IMR-90 (cell line): ENCODE measurements at regions not wholly inside any gene's neighbourhood (a gene's known extent, or its start where the extent isn't known, plus 50 kb on each side); places are given as distances from the start of the nearest gene placed in this dataset.

Experiments
- ATAC-seq: fragments of 200-7000 bp; cut with Tn5 transposase; 2 replicates; pipeline ENCODE4 v1.9.1; 2020; ENCODE audit warnings: low read depth, mild to moderate bottlenecking, moderate library complexity
- BruUV-seq: library from RNA; stranded (reverse); fragments of 400-500 nt; replicated peaks from 2 replicates; lab custom pipeline; 2021; lab: Mats Ljungman, UMichigan
- CTCF ChIA-PET: fragments of 300-600 bp; formaldehyde crosslinking; extraction: SDS; loops from one replicate; lab custom pipeline; 2021; ENCODE audit warnings: antibody characterized with exemption; lab: Yijun Ruan, JAX
- POLR2A ChIA-PET: fragments of 300-600 bp; sonication (Branson Sonifier 250); formaldehyde crosslinking; loops from one replicate; lab custom pipeline; 2022; ENCODE audit warnings: antibody characterized with exemption; ENCODE audit not compliant: unreplicated experiment; lab: Charles Lee
- DNase-seq: peaks from one replicate; pipeline ENCODE4 v3.0.0; 2013
- H2AFZ ChIP-seq: replicated peaks from 2 replicates; pipeline ENCODE3; 2013; ENCODE audit warnings: low read length, mild to moderate bottlenecking; ENCODE audit not compliant: poor library complexity
- H2AK5ac ChIP-seq: 2 replicates; pipeline ENCODE4 v1.6.1; 2013; ENCODE audit warnings: low read depth, low read length, inconsistent platforms
- H2AK9ac ChIP-seq: replicated peaks from 2 replicates; pipeline ENCODE3; 2013; ENCODE audit warnings: mild to moderate bottlenecking, low read depth, low read length, moderate library complexity; ENCODE audit not compliant: poor library complexity
- H2BK120ac ChIP-seq: 2 replicates; pipeline ENCODE4 v1.6.1; 2013; ENCODE audit warnings: low read depth, low read length, inconsistent platforms
- H2BK15ac ChIP-seq: 3 replicates; pipeline ENCODE4 v1.6.1; 2013; ENCODE audit warnings: low read depth, low read length, inconsistent platforms
- H2BK20ac ChIP-seq: 2 replicates; pipeline ENCODE4 v1.6.1; 2013; ENCODE audit warnings: low read depth, mild to moderate bottlenecking, inconsistent platforms, low read length, moderate library complexity
- H2BK5ac ChIP-seq: 2 replicates; pipeline ENCODE4 v1.6.1; 2013; ENCODE audit warnings: mild to moderate bottlenecking, low read depth, low read length, inconsistent platforms; ENCODE audit not compliant: poor library complexity, severe bottlenecking
- H3K14ac ChIP-seq: replicated peaks from 2 replicates; pipeline ENCODE4 v1.6.1; 2013; ENCODE audit warnings: low read depth, low read length, inconsistent platforms
- H3K18ac ChIP-seq: 2 replicates; pipeline ENCODE4 v1.6.1; 2013; ENCODE audit warnings: low read depth, low read length, control low read depth
- H3K23ac ChIP-seq: 2 replicates; pipeline ENCODE4 v1.6.1; 2013; ENCODE audit warnings: low read depth, low read length, inconsistent platforms
- H3K27ac ChIP-seq: 2 replicates; pipeline ENCODE4 v1.5.1; 2013; ENCODE audit warnings: mild to moderate bottlenecking, control low read depth, low read length; ENCODE audit not compliant: insufficient read depth
- H3K27me3 ChIP-seq: 2 replicates; pipeline ENCODE4 v1.6.1; 2013; ENCODE audit warnings: low read length; ENCODE audit not compliant: control insufficient read depth, insufficient read depth
- H3K36me3 ChIP-seq: 2 replicates; pipeline ENCODE4 v1.6.1; 2013; ENCODE audit warnings: low read length, mixed read lengths; ENCODE audit not compliant: control insufficient read depth, insufficient read depth
- H3K4ac ChIP-seq: 2 replicates; pipeline ENCODE4 v1.6.1; 2013; ENCODE audit warnings: low read depth, low read length, inconsistent platforms
- H3K4me1 ChIP-seq: 2 replicates; pipeline ENCODE4 v1.6.1; 2013; ENCODE audit warnings: low read length, mixed read lengths; ENCODE audit not compliant: control insufficient read depth, insufficient read depth
- H3K4me2 ChIP-seq: 2 replicates; pipeline ENCODE4 v1.6.1; 2013; ENCODE audit warnings: low read depth, mild to moderate bottlenecking, control low read depth, low read length, moderate library complexity
- H3K4me3 ChIP-seq: 2 replicates; pipeline ENCODE4 v1.5.1; 2013; ENCODE audit warnings: low read depth, mild to moderate bottlenecking, control low read depth, low read length, moderate library complexity; ENCODE audit not compliant: insufficient read depth
- H3K56ac ChIP-seq: 2 replicates; pipeline ENCODE4 v1.6.1; 2013; ENCODE audit warnings: low read length, inconsistent platforms; ENCODE audit not compliant: insufficient read depth; ENCODE audit errors: extremely low read depth
- H3K79me1 ChIP-seq, 2 experiments: 2 replicates each; pipeline ENCODE4 v1.6.1; 2013; ENCODE audit warnings: low read length in 2 of 2, inconsistent platforms in 1 of 2, low read depth in 1 of 2
- H3K9ac ChIP-seq: 2 replicates; pipeline ENCODE4 v1.6.1; 2013; ENCODE audit warnings: low read depth, low read length, control low read depth
- H3K9me1 ChIP-seq: 2 replicates; pipeline ENCODE4 v1.6.1; 2013; ENCODE audit warnings: low read length, inconsistent platforms; ENCODE audit not compliant: insufficient read depth
- H3K9me3 ChIP-seq: 2 replicates; pipeline ENCODE4 v1.6.1; 2013; ENCODE audit warnings: low read length; ENCODE audit not compliant: control insufficient read depth, insufficient read depth
- H4K20me1 ChIP-seq: 2 replicates; pipeline ENCODE4 v1.6.1; 2013; ENCODE audit warnings: low read length, inconsistent platforms; ENCODE audit not compliant: insufficient read depth
- H4K5ac ChIP-seq: 2 replicates; pipeline ENCODE4 v1.6.1; 2013; ENCODE audit warnings: mild to moderate bottlenecking, low read depth, low read length, control low read depth
- H4K8ac ChIP-seq, 2 experiments: 2 replicates each; pipeline ENCODE4 v1.6.1; 2013; ENCODE audit warnings: low read depth in 2 of 2, low read length in 2 of 2, control low read depth in 1 of 2, inconsistent platforms in 1 of 2
- H4K91ac ChIP-seq: 2 replicates; pipeline ENCODE4 v1.6.1; 2013; ENCODE audit warnings: low read depth, low read length, inconsistent platforms; ENCODE audit not compliant: insufficient read depth
- BHLHE40 ChIP-seq: fragments of 150-350 bp; IDR thresholded peaks from 2 replicates; pipeline ENCODE4 v1.6.1; 2016; ENCODE audit warnings: mild to moderate bottlenecking, low read depth, low read length
- CEBPB ChIP-seq: IDR thresholded peaks from 2 replicates; pipeline ENCODE4 v1.6.1; 2012; ENCODE audit warnings: low read depth, low read length, improper control_type of control experiment
- CHD1 ChIP-seq: IDR thresholded peaks from 2 replicates; pipeline ENCODE4 v1.6.1; 2012; ENCODE audit warnings: low read depth, low read length, improper control_type of control experiment
- CTCF ChIP-seq: conservative IDR thresholded peaks from 2 replicates; pipeline ENCODE4 v1.5.1; 2012; ENCODE audit warnings: mild to moderate bottlenecking, low read depth, low read length, improper control_type of control experiment
- ELK1 ChIP-seq: fragments of 150-350 bp; IDR thresholded peaks from 2 replicates; pipeline ENCODE4 v1.6.1; 2016; ENCODE audit warnings: low read depth, mild to moderate bottlenecking, low read length, moderate library complexity, borderline replicate concordance
- MAFK ChIP-seq: IDR thresholded peaks from 2 replicates; pipeline ENCODE4 v1.6.1; 2012; ENCODE audit warnings: low read depth, low read length, improper control_type of control experiment
- MXI1 ChIP-seq: IDR thresholded peaks from 2 replicates; pipeline ENCODE4 v1.6.1; 2012; ENCODE audit warnings: low read depth, mild to moderate bottlenecking, low read length, moderate library complexity, borderline replicate concordance
- POLR2A ChIP-seq: IDR thresholded peaks from 2 replicates; pipeline ENCODE4 v1.6.1; 2012; ENCODE audit warnings: mild to moderate bottlenecking, low read depth, low read length
- RCOR1 ChIP-seq: IDR thresholded peaks from 2 replicates; pipeline ENCODE4 v1.6.1; 2012; ENCODE audit warnings: mild to moderate bottlenecking, low read length, improper control_type of control experiment; ENCODE audit not compliant: insufficient replicate concordance
- RFX5 ChIP-seq: IDR thresholded peaks from 2 replicates; pipeline ENCODE4 v1.8.0; 2012; ENCODE audit warnings: low read depth, mild to moderate bottlenecking, low read length, moderate library complexity
- SMC3 ChIP-seq: fragments of 150-350 bp; IDR thresholded peaks from 2 replicates; pipeline ENCODE4 v1.6.1; 2016; ENCODE audit warnings: low read depth, mild to moderate bottlenecking, antibody characterized with exemption, low read length, moderate library complexity
- USF2 ChIP-seq: fragments of 150-350 bp; IDR thresholded peaks from 2 replicates; pipeline ENCODE4 v1.6.1; 2017; ENCODE audit warnings: mild to moderate bottlenecking, antibody characterized with exemption, low read length, low read depth
- WGBS, 2 experiments: methylation state at CpG; one replicate each; pipeline versions ENCODE4 v1.1.5 to v1.1.7; 2013; ENCODE audit warnings: missing lambda C conversion rate in 2 of 2; ENCODE audit not compliant: insufficient read length in 1 of 2; ENCODE audit errors: extremely low coverage in 2 of 2; 5-methylcytosine and 5-hydroxymethylcytosine counted together
- dilution Hi-C: fragments of 300-500 bp; cut with HindIII; formaldehyde crosslinking; loops from one replicate; pipeline ENCODE4 v1.14.3; 2018; ENCODE audit warnings: low sequenced_read_pairs; ENCODE audit not compliant: unreplicated experiment
- in situ Hi-C: fragments of 300-500 bp; cut with MboI; formaldehyde crosslinking; loops from 3 replicates; pipeline ENCODE4 v1.14.3; 2019; ENCODE audit warnings: low sequenced_read_pairs, inconsistent platforms, mixed read lengths
- intact Hi-C: fragments of 100-400 bp; cut with micrococcal nuclease; formaldehyde crosslinking; loops from 2 replicates; pipeline ENCODE4 v1.10.0; 2022

- no peaks in the 10 kb centered on the region for H3K9me1 ChIP-seq
- ChIA-PET POLR2A (no interaction called here), CTCF (no interaction called here)
- no peak overlapping the region for H3K4ac ChIP-seq
- H3K79me1 ChIP-seq = no peaks in the 10 kb centered on the region
- H3K36me3 ChIP-seq = no peaks in the 10 kb centered on the region
- no peak overlapping the region for H4K5ac ChIP-seq
- in situ Hi-C loops = no loop called here
- no peak overlapping the region for H3K27ac ChIP-seq
- no peak overlapping the region for H2BK5ac ChIP-seq
- ATAC-seq (no peak), DNase-seq (no peak)
- intact Hi-C loops = no loop called here
- no peak overlapping the region for H2AK5ac ChIP-seq
- dilution Hi-C loops = no loop called here
- no peaks in the 10 kb centered on the region for H3K4me1 ChIP-seq
- no peak overlapping the region for H2AFZ ChIP-seq
- no peak overlapping the region for H2AK9ac ChIP-seq
- H3K27me3 ChIP-seq = no peaks in the 10 kb centered on the region; the same call in 1 of the 2 replicates
- no peak overlapping the region for H3K4me3 ChIP-seq
- H3K9me3 ChIP-seq = no peaks in the 10 kb centered on the region
- WGBS, 2 experiments = no CpG with 5 or more reads among the region's 4 CpGs
- no peaks in the 10 kb centered on the region for H4K20me1 ChIP-seq
- H3K23ac ChIP-seq = no peak overlapping the region
- H3K9ac ChIP-seq = no peak overlapping the region
- no peak overlapping the region for H4K91ac ChIP-seq
- H3K18ac ChIP-seq = no peak overlapping the region
- H4K8ac ChIP-seq = no peak overlapping the region
- H3K14ac ChIP-seq = no peak overlapping the region
- no TSS peak for BruUV-seq
- H2BK15ac ChIP-seq = no peak overlapping the region
- no peak overlapping the region for H2BK120ac ChIP-seq
- TF ChIP-seq MXI1 (no peak), POLR2A (no peak), USF2 (no peak), MAFK (no peak), SMC3 (no peak), CTCF (no peak), BHLHE40 (no peak), RCOR1 (no peak), RFX5 (no peak), CHD1 (no peak), CEBPB (no peak), ELK1 (no peak)
- H3K4me2 ChIP-seq = no peak overlapping the region
- no peak overlapping the region for H2BK20ac ChIP-seq
- H3K56ac ChIP-seq = no peak overlapping the region
These were observed 150.6 kb upstream of the MED14 start for GRCh38 chrX:40885989-40886388.
